ENCODE measurements at regions not wholly inside any gene's neighbourhood (a gene's known extent, or its start where the extent isn't known, plus 50 kb on each side); places are given as distances from the start of the nearest gene placed in this dataset.

DNA sequence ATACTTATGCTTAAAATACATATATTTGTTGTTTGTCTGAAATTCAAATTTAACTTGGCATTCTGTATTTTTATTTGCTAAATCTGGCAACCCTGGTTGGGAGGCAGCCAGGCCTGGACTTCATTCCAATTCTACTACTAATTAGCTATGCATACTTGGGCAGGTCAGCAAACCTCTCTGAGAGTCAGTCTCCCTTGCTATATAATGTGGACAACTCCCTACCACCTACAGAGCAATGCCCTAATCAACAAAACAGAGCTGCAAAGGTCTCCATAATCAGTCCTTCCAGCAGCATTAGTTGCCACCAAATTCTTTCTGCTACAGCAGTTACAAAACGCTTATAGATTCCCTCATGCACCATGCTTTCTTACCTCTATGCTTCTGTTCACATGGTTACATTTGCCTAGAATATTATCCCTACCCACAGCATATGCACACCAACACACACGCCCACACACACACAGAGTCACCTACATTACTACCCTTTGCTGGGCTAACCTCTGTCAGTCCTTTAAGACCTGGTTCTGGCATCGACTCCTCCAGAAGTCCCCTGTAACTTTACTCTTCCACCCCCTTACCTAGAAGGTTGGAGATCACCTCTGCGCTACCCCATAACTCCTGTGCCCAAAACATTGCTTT is 188.7 kb downstream of the FGFR2 start:
- TF ChIP-seq, protein P1, sequence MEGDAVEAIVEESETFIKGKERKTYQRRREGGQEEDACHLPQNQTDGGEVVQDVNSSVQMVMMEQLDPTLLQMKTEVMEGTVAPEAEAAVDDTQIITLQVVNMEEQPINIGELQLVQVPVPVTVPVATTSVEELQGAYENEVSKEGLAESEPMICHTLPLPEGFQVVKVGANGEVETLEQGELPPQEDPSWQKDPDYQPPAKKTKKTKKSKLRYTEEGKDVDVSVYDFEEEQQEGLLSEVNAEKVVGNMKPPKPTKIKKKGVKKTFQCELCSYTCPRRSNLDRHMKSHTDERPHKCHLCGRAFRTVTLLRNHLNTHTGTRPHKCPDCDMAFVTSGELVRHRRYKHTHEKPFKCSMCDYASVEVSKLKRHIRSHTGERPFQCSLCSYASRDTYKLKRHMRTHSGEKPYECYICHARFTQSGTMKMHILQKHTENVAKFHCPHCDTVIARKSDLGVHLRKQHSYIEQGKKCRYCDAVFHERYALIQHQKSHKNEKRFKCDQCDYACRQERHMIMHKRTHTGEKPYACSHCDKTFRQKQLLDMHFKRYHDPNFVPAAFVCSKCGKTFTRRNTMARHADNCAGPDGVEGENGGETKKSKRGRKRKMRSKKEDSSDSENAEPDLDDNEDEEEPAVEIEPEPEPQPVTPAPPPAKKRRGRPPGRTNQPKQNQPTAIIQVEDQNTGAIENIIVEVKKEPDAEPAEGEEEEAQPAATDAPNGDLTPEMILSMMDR (conservative IDR thresholded peaks at IDR 0.05; ENCODE audit: low read length) = no peak
- no peak for TF ChIP-seq EZH2phosphoT487 (IDR thresholded peaks at IDR 0.05; ENCODE audit: borderline replicate concordance)
